ENCODE measurements at regions not wholly inside any gene's neighbourhood (a gene's known extent, or its start where the extent isn't known, plus 50 kb on each side); places are given as distances from the start of the nearest gene placed in this dataset.
"Not testable (repeated sequence)": the region's sequence is repeated elsewhere in the genome, so short reads cannot be mapped to it uniquely, and the experiment has no call there.

DNA sequence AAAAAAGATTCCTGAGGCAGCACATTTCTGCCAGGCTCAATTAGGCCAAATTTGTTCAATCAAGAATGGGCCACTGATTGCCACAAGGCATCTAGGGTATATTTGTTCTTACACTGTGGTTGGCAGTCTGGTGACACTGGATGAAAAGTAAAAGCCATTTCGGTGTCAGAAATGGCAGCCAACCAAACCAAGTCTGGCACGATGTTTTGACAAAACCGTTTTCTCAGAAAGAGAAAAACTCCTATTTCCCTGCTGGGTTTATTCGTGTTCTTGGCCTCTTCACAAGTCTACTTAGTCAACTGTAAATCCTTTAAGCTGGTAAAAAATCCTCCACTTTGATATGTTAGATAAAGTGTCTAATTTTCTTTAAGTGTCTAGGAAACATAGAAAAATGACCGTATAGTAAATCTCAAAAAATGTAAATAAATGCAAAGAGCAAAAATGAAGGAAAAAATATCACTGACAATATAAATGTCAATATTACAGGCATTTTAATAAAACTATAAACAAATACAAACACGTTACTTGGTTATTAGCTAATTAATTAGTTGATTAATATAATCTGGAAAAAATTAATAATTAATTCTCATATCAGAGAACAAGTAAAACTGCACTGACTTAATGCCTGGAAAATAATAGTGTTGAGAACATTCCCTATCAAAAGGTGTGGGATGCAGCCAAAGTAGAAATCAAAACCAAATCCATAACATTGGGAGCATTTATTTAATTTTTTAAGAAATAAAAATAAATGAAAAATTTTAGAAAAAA, 182.0 kb upstream of the ZNF804A start:
- no peaks in the 10 kb centered on the region for H3K9me3 Mint-ChIP-seq
- H3K27ac Mint-ChIP-seq, result no peak overlapping the region
- no peaks in the 10 kb centered on the region for H3K27me3 Mint-ChIP-seq
- H3K4me3 Mint-ChIP-seq, result no peak overlapping the region
- H3K4me1 Mint-ChIP-seq (ENCODE audit: low read depth), result no peaks in the 10 kb centered on the region
- H3K36me3 Mint-ChIP-seq (ENCODE audit: low read depth), result no peaks in the 10 kb centered on the region

DNA sequence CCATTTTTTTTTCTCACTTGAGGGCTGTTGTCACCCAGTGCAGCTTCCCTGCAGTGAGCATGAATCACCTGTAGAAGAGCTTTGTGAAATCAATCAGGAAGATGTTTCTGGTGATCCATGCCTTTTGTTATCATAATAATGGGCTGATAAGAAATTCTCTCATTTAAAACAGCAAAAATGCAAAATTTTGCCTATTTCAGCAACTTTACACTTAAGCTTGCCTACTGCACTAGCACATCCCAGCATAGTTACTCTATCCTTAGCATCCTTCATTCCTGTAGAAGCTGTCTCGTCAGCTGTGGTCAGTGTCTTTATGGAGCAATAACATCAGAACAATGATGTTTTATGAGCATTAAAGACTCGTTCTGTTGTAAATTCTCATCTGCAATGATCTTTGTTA, 178.6 kb upstream of the ZNF804A start:
- no peak overlapping the region for H3K4me3 Mint-ChIP-seq
- no peaks in the 10 kb centered on the region for H3K4me1 Mint-ChIP-seq (ENCODE audit: low read depth)
- H3K27me3 Mint-ChIP-seq, result no peaks in the 10 kb centered on the region
- no peaks in the 10 kb centered on the region for H3K36me3 Mint-ChIP-seq (ENCODE audit: low read depth)
- H3K27ac Mint-ChIP-seq, result no peak overlapping the region
- no peaks in the 10 kb centered on the region for H3K9me3 Mint-ChIP-seq

GRCh38 chr2:184421456-184421855, 176.9 kb upstream of the ZNF804A start:
- not testable (repeated sequence) for H3K4me3 Mint-ChIP-seq

GRCh38 chr2:184425083-184425482, 173.2 kb upstream of the ZNF804A start:
- no peaks in the 10 kb centered on the region for H3K9me3 Mint-ChIP-seq
- H3K27me3 Mint-ChIP-seq, result no peaks in the 10 kb centered on the region
- H3K4me1 Mint-ChIP-seq (ENCODE audit: low read depth), result no peaks in the 10 kb centered on the region
- no peak overlapping the region for H3K4me3 Mint-ChIP-seq
- H3K27ac Mint-ChIP-seq, result no peak overlapping the region
- H3K36me3 Mint-ChIP-seq (ENCODE audit: low read depth), result no peaks in the 10 kb centered on the region

More at GRCh38 chr2:184421456-184421855, 176.9 kb upstream of the ZNF804A start:
- H3K9me3 Mint-ChIP-seq; H3K27me3 Mint-ChIP-seq; H3K27ac Mint-ChIP-seq; H3K4me1 Mint-ChIP-seq (ENCODE audit: low read depth); H3K36me3 Mint-ChIP-seq (ENCODE audit: low read depth): not testable (repeated sequence)

DNA sequence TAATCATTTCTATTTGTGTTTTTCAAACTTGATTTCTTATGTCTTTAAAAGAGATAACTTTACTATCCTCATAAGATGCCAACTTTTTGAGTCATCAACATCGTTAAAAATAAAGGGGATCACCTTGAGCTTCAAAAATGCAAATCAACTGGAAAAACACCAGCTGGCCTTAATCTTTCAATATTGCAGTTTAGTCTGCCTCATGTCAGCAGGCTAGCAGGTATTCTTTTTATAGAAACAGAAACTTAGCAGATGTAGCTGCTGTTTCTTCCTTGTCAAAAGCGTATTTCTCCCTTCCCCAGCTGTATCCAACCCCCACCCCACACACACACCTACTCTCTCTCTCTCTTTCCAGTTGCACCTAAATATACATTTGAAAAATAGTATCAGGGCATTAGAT, 154.1 kb upstream of the ZNF804A start:
- Mint-ChIP-seq H3K4me1 (ENCODE audit: low read depth) (no peaks in the 10 kb centered on the region), H3K9me3 (peaks cover 3% of the 10 kb centered on the region), H3K27me3 (no peaks in the 10 kb centered on the region), H3K36me3 (ENCODE audit: low read depth) (no peaks in the 10 kb centered on the region), H3K4me3 (no peak overlapping the region), H3K27ac (no peak overlapping the region)

- Mint-ChIP-seq H3K9me3 (peaks cover 2% of the 10 kb centered on the region), H3K27ac (no peak overlapping the region), H3K4me1 (ENCODE audit: low read depth) (no peaks in the 10 kb centered on the region), H3K4me3 (no peak overlapping the region), H3K36me3 (ENCODE audit: low read depth) (no peaks in the 10 kb centered on the region), H3K27me3 (no peaks in the 10 kb centered on the region)
Measured at GRCh38 chr2:184444623-184445223, 153.6 kb upstream of the ZNF804A start.

DNA sequence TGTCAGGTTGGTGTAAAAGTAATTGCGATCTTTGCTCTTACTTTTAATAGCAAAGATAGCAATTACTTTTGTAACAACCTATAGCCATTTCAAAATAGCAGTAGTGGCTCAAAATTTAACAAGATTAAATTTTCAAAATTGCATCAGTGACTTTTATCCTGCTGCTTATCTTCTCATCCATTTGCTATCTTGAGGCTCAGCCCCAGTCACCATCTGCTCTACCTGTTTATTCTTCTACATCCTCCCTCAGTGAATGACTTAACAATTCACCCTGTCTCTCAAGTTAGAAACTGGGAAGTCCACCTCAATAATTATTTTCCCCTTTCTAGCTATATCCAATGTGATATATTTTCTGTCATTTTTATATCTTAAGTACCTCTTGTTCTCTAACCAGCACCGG, 148.6 kb upstream of the ZNF804A start:
- H3K4me3 Mint-ChIP-seq, result no peak overlapping the region
- H3K9me3 Mint-ChIP-seq, result no peaks in the 10 kb centered on the region
- no peaks in the 10 kb centered on the region for H3K27me3 Mint-ChIP-seq
- no peaks in the 10 kb centered on the region for H3K4me1 Mint-ChIP-seq (ENCODE audit: low read depth)
- H3K36me3 Mint-ChIP-seq (ENCODE audit: low read depth), result no peaks in the 10 kb centered on the region
- H3K27ac Mint-ChIP-seq, result no peak overlapping the region

- no peak overlapping the region for H3K4me3 Mint-ChIP-seq
- H3K27ac Mint-ChIP-seq, result no peak overlapping the region
- H3K9me3 Mint-ChIP-seq, result no peaks in the 10 kb centered on the region
- H3K4me1 Mint-ChIP-seq (ENCODE audit: low read depth), result no peaks in the 10 kb centered on the region
- no peaks in the 10 kb centered on the region for H3K27me3 Mint-ChIP-seq
- no peaks in the 10 kb centered on the region for H3K36me3 Mint-ChIP-seq (ENCODE audit: low read depth)
Measured at GRCh38 chr2:184452907-184453306, 145.4 kb upstream of the ZNF804A start.

GRCh38 chr2:184455624-184456023, 142.7 kb upstream of the ZNF804A start:
- H3K27me3 Mint-ChIP-seq, result no peaks in the 10 kb centered on the region

DNA sequence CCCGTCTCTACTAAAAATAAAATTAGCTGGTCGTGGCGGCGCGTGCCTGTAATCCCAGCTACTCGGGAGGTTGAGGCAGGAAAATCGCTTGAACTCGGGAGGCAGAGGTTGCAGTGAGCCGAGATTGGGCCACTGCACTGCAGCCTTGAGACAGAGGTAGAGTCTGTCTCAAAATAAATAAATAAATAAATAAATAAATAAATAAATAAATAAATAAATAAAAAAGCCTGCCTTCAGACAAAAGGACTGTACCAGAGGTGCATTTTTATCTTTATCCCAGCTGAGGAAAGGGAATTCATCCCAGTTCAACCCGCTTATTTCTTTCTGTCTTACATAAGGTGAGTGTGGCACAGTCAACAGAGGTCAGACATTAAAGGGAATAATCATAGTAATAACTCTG, 141.6 kb upstream of the ZNF804A start:
- not testable (repeated sequence) for H3K4me3 Mint-ChIP-seq; H3K9me3 Mint-ChIP-seq; H3K36me3 Mint-ChIP-seq (ENCODE audit: low read depth); H3K4me1 Mint-ChIP-seq (ENCODE audit: low read depth); H3K27me3 Mint-ChIP-seq; H3K27ac Mint-ChIP-seq

More at GRCh38 chr2:184455624-184456023, 142.7 kb upstream of the ZNF804A start:
- no peaks in the 10 kb centered on the region for H3K4me1 Mint-ChIP-seq (ENCODE audit: low read depth)
- H3K9me3 Mint-ChIP-seq, result no peaks in the 10 kb centered on the region
- H3K4me3 Mint-ChIP-seq, result no peak overlapping the region
- no peak overlapping the region for H3K27ac Mint-ChIP-seq
- no peaks in the 10 kb centered on the region for H3K36me3 Mint-ChIP-seq (ENCODE audit: low read depth)

- Mint-ChIP-seq H3K9me3 (peaks cover 7% of the 10 kb centered on the region), H3K4me1 (ENCODE audit: low read depth) (no peaks in the 10 kb centered on the region), H3K27me3 (no peaks in the 10 kb centered on the region), H3K27ac (no peak overlapping the region), H3K4me3 (no peak overlapping the region), H3K36me3 (ENCODE audit: low read depth) (no peaks in the 10 kb centered on the region)
Measured at GRCh38 chr2:184463102-184463865, 135.0 kb upstream of the ZNF804A start.

- H3K4me1 Mint-ChIP-seq (ENCODE audit: low read depth), result no peaks in the 10 kb centered on the region
- no peaks in the 10 kb centered on the region for H3K36me3 Mint-ChIP-seq (ENCODE audit: low read depth)
- H3K27me3 Mint-ChIP-seq, result no peaks in the 10 kb centered on the region
- no peak overlapping the region for H3K27ac Mint-ChIP-seq
- peaks cover 7% of the 10 kb centered on the region for H3K9me3 Mint-ChIP-seq
- H3K4me3 Mint-ChIP-seq, result no peak overlapping the region
Measured at GRCh38 chr2:184463866-184464248, 134.5 kb upstream of the ZNF804A start.

- Mint-ChIP-seq H3K27ac (no peak overlapping the region), H3K36me3 (ENCODE audit: low read depth) (no peaks in the 10 kb centered on the region), H3K4me1 (ENCODE audit: low read depth) (no peaks in the 10 kb centered on the region), H3K9me3 (peaks cover 7% of the 10 kb centered on the region), H3K27me3 (no peaks in the 10 kb centered on the region), H3K4me3 (no peak overlapping the region)
Measured at GRCh38 chr2:184468826-184469225, 129.5 kb upstream of the ZNF804A start.

GRCh38 chr2:184472481-184472880, 125.8 kb upstream of the ZNF804A start:
- Mint-ChIP-seq H3K27me3 (no peaks in the 10 kb centered on the region), H3K9me3 (no peaks in the 10 kb centered on the region), H3K27ac (no peak overlapping the region), H3K4me1 (ENCODE audit: low read depth) (no peaks in the 10 kb centered on the region), H3K36me3 (ENCODE audit: low read depth) (no peaks in the 10 kb centered on the region), H3K4me3 (no peak overlapping the region)

DNA sequence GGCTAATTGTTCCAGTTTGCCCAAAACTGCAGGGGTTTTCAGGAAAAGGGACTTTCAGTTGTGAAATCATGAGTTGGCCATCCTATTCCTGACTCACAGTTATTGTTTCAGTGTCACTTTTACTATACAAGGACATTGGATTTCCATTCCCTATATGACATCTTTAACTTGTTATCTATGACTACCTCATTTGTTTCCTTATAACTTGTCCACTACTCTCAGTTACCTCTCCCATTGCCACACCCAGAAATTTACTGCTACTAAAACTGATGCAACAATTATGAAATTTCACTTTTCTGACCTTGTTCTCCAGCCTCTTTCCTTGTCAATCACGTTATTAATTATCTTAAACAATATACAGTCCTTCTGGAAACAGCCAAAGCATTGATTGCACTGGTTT, 116.5 kb upstream of the ZNF804A start:
- Mint-ChIP-seq H3K9me3 (peaks cover 14% of the 10 kb centered on the region), H3K4me3 (no peak overlapping the region), H3K27ac (no peak overlapping the region), H3K36me3 (ENCODE audit: low read depth) (no peaks in the 10 kb centered on the region), H3K27me3 (no peaks in the 10 kb centered on the region), H3K4me1 (ENCODE audit: low read depth) (no peaks in the 10 kb centered on the region)

Measured in stimulated activated naive CD8-positive, alpha-beta T cell treated with anti-CD3 and anti-CD28 coated beads, Interleukin-15, Interleukin-2, amounts not matched to agents 100 ng/mL and 50 ng/mL, for 24 hours (primary cell).